ENCODE measurements at regions not wholly inside any gene's neighbourhood (a gene's known extent, or its start where the extent isn't known, plus 50 kb on each side); places are given as distances from the start of the nearest gene placed in this dataset.

DNA sequence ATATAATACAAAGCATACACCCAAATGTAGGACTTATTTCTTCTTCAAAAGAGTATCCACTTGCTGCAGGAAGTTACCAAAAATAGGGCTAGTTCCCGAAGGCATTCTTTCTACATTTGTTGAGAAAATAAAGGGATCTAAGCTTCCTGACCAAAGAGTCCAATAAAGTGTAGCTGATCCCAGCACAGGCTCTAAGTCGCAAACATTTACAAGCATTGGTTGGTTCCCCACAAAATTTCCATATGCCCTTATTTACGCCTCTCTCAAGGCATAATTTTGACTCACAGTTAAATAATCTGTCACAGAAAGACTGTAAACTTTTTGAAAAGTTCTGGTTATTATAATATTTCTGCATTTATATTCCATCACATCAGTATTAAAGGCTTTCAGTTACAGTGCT, 1520.1 kb upstream of the ZEB2 start:
- ChIA-PET POLR2A (no interaction called here), CTCF (no interaction called here)
- no peak overlapping the region for H3K4me3 ChIP-seq (ENCODE audit: control insufficient read depth in 1 of 7, extremely low read depth in 1 of 7, insufficient read depth in 4 of 7, low read depth in 2 of 7, low read length in 6 of 7)
- H3K4me1 ChIP-seq (ENCODE audit: control extremely low read depth in 1 of 4, control insufficient read depth in 4 of 4, insufficient read depth in 4 of 4, low read length in 3 of 4): no peaks in the 10 kb centered on the region
- WGBS (ENCODE audit: insufficient coverage): 57% methylated on average over 1 of the region's 3 CpGs
- no peaks in the 10 kb centered on the region for H3K36me3 ChIP-seq (ENCODE audit: control insufficient read depth in 4 of 4, insufficient read depth in 4 of 4, low read length in 3 of 4)
- H3K27ac ChIP-seq (ENCODE audit: insufficient read depth in 1 of 2, low read depth in 1 of 2, low read length in 2 of 2, poor library complexity in 1 of 2, severe bottlenecking in 2 of 2): no peak overlapping the region
- DNase-seq: no peak
- no peaks in the 10 kb centered on the region for H3K27me3 ChIP-seq (replicated peaks in 2 of 5; ENCODE audit: control insufficient read depth in 4 of 5, insufficient read depth in 5 of 5, low read length in 4 of 5)
- no peaks in the 10 kb centered on the region for H3K9me3 ChIP-seq (ENCODE audit: control extremely low read depth in 1 of 5, control insufficient read depth in 4 of 5, insufficient read depth in 2 of 5, low read depth in 1 of 5, low read length in 4 of 5)

DNA sequence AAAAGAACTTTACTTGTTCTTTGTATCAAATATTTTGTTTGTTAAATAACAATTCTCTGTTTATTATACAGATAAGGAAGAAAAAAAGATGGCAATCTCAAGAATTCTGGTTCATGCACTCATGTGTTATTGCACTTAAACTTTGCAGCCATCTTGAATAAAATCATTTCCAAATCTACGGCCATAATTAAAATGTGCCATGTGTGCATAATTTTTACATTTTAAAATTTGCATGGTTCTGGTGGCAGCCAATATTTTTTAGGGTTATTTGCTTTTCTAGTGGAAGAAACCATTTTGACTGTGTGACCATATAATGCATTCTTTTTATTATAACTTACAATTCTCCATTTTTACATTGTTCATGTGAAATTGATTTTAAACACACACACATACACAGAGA, 1518.1 kb upstream of the ZEB2 start:
- no peak for DNase-seq
- Histone ChIP-seq H3K27ac (ENCODE audit: insufficient read depth in 1 of 2, low read depth in 1 of 2, low read length in 2 of 2, poor library complexity in 1 of 2, severe bottlenecking in 2 of 2) (no peak overlapping the region), H3K27me3 (replicated peaks in 2 of 5; ENCODE audit: control insufficient read depth in 4 of 5, insufficient read depth in 5 of 5, low read length in 4 of 5) (no peaks in the 10 kb centered on the region), H3K4me3 (ENCODE audit: control insufficient read depth in 1 of 7, extremely low read depth in 1 of 7, insufficient read depth in 4 of 7, low read depth in 2 of 7, low read length in 6 of 7) (no peak overlapping the region), H3K4me1 (ENCODE audit: control extremely low read depth in 1 of 4, control insufficient read depth in 4 of 4, insufficient read depth in 4 of 4, low read length in 3 of 4) (no peaks in the 10 kb centered on the region), H3K36me3 (ENCODE audit: control insufficient read depth in 4 of 4, insufficient read depth in 4 of 4, low read length in 3 of 4) (no peaks in the 10 kb centered on the region), H3K9me3 (ENCODE audit: control extremely low read depth in 1 of 5, control insufficient read depth in 4 of 5, insufficient read depth in 2 of 5, low read depth in 1 of 5, low read length in 4 of 5) (no peaks in the 10 kb centered on the region)
- ChIA-PET CTCF (no interaction called here), POLR2A (no interaction called here)
- no CpG with 5 or more reads among the region's 1 CpG for WGBS (ENCODE audit: insufficient coverage)

DNA sequence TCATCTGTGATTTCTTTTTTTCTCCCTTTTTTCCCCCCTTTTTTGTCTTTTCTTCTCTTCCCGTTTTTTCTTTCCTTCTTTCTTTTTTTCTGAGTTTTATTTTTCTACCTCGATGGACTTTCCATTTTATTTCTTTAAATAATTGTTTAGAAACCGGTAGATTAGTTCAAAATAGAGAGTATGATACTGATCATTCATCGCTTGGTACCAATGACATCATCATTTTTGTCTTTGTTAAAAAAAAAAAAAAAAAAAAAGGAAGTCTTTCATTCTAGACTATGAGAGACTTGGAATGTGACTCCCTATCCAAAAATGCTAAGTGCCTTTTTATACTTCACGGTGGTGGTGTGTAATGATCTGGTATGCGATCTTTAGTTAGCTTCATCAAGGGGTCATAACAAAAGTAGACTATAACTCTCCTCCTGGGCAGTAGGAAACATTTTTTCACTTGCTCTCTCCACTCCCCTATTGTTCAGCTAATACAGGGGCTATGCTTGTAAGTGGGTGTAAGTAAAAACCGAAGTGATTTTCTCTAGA, 1517.5 kb upstream of the ZEB2 start:
- H3K27me3 ChIP-seq (replicated peaks in 2 of 5; ENCODE audit: control insufficient read depth in 4 of 5, insufficient read depth in 5 of 5, low read length in 4 of 5): no peaks in the 10 kb centered on the region
- H3K4me1 ChIP-seq (ENCODE audit: control extremely low read depth in 1 of 4, control insufficient read depth in 4 of 4, insufficient read depth in 4 of 4, low read length in 3 of 4): no peaks in the 10 kb centered on the region
- no peaks in the 10 kb centered on the region for H3K36me3 ChIP-seq (ENCODE audit: control insufficient read depth in 4 of 4, insufficient read depth in 4 of 4, low read length in 3 of 4)
- no peak overlapping the region for H3K4me3 ChIP-seq (ENCODE audit: control insufficient read depth in 1 of 7, extremely low read depth in 1 of 7, insufficient read depth in 4 of 7, low read depth in 2 of 7, low read length in 6 of 7)
- no peak overlapping the region for H3K27ac ChIP-seq (ENCODE audit: insufficient read depth in 1 of 2, low read depth in 1 of 2, low read length in 2 of 2, poor library complexity in 1 of 2, severe bottlenecking in 2 of 2)
- DNase-seq: no peak
- WGBS (ENCODE audit: insufficient coverage): no CpG with 5 or more reads among the region's 7 CpGs
- ChIA-PET CTCF (no interaction called here), POLR2A (no interaction called here)
- H3K9me3 ChIP-seq (ENCODE audit: control extremely low read depth in 1 of 5, control insufficient read depth in 4 of 5, insufficient read depth in 2 of 5, low read depth in 1 of 5, low read length in 4 of 5): no peaks in the 10 kb centered on the region

DNA sequence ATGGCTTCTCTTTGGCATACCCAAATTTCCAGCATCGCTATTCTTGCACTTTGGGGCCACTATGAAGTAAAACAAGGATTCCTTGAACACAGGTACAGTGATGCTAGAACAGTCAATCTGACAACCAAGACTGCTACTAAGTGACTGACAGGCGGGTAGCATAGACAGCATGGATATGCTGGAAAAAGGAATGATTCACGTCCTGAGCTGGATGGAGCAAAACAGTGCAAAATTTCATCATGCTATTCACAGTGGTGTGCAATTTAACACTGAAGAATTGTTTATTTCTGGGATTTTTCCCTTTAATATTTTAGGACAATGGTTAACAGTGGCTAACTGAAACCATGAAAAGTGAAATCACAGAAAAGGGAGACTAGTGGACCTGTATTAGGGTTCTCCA, 1511.2 kb upstream of the ZEB2 start:
- no peak overlapping the region for H3K27ac ChIP-seq (ENCODE audit: insufficient read depth in 1 of 2, low read depth in 1 of 2, low read length in 2 of 2, poor library complexity in 1 of 2, severe bottlenecking in 2 of 2)
- H3K4me1 ChIP-seq (ENCODE audit: control extremely low read depth in 1 of 4, control insufficient read depth in 4 of 4, insufficient read depth in 4 of 4, low read length in 3 of 4): no peaks in the 10 kb centered on the region
- 96% methylated on average over 3 of the region's 3 CpGs for WGBS (ENCODE audit: insufficient coverage)
- DNase-seq: no peak
- H3K27me3 ChIP-seq (replicated peaks in 2 of 5; ENCODE audit: control insufficient read depth in 4 of 5, insufficient read depth in 5 of 5, low read length in 4 of 5): no peaks in the 10 kb centered on the region
- H3K36me3 ChIP-seq (ENCODE audit: control insufficient read depth in 4 of 4, insufficient read depth in 4 of 4, low read length in 3 of 4): no peaks in the 10 kb centered on the region
- H3K4me3 ChIP-seq (ENCODE audit: control insufficient read depth in 1 of 7, extremely low read depth in 1 of 7, insufficient read depth in 4 of 7, low read depth in 2 of 7, low read length in 6 of 7): no peak overlapping the region
- H3K9me3 ChIP-seq (ENCODE audit: control extremely low read depth in 1 of 5, control insufficient read depth in 4 of 5, insufficient read depth in 2 of 5, low read depth in 1 of 5, low read length in 4 of 5): no peaks in the 10 kb centered on the region
- ChIA-PET CTCF (no interaction called here), POLR2A (no interaction called here)

DNA sequence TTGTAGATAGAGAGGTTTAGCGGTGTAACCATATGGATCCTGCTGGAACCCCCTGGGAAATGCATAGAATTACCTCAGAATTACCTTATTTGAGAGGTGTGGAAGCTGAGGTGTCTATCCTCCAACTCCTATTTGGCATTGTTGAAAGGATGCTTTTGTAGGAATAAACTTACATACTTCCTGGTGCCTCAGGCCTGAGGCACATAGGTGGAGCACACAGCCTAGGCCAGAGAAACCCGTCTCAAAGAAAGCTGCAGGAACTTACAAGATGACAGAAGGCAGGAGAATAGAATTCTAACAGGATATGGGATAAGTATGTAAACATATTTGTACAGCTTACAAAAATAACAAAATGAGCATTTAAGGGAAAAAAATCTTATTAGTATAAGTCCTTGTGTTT, 1507.2 kb upstream of the ZEB2 start:
- WGBS (ENCODE audit: insufficient coverage): 88% methylated on average over 1 of the region's 2 CpGs
- no peak overlapping the region for H3K27ac ChIP-seq (ENCODE audit: insufficient read depth in 1 of 2, low read depth in 1 of 2, low read length in 2 of 2, poor library complexity in 1 of 2, severe bottlenecking in 2 of 2)
- no peak for DNase-seq
- POLR2A ChIA-PET: no interaction called here
- CTCF ChIA-PET: no interaction called here
- no peaks in the 10 kb centered on the region for H3K36me3 ChIP-seq (ENCODE audit: control insufficient read depth in 4 of 4, insufficient read depth in 4 of 4, low read length in 3 of 4)
- H3K27me3 ChIP-seq (replicated peaks in 2 of 5; ENCODE audit: control insufficient read depth in 4 of 5, insufficient read depth in 5 of 5, low read length in 4 of 5): no peaks in the 10 kb centered on the region
- no peaks in the 10 kb centered on the region for H3K9me3 ChIP-seq (ENCODE audit: control extremely low read depth in 1 of 5, control insufficient read depth in 4 of 5, insufficient read depth in 2 of 5, low read depth in 1 of 5, low read length in 4 of 5)
- H3K4me1 ChIP-seq (ENCODE audit: control extremely low read depth in 1 of 4, control insufficient read depth in 4 of 4, insufficient read depth in 4 of 4, low read length in 3 of 4): no peaks in the 10 kb centered on the region
- H3K4me3 ChIP-seq (ENCODE audit: control insufficient read depth in 1 of 7, extremely low read depth in 1 of 7, insufficient read depth in 4 of 7, low read depth in 2 of 7, low read length in 6 of 7): no peak overlapping the region

DNA sequence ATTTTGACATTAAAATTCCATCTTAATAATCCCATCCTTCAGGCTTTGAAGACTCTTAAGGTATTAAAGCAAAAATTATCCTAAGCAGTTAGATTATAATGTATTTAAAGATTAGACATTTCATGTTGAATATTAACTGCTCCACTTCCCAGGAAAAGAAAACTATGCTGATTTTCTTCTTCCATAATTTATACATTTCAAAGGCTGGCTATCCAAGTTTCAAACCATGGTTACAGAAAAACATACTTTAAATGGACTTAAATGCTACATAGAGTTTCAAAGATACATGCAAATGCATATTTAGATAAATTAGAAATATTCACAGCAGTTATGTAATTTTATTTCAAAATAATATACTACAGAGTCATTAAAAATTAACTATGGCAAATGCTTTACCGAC, 1505.6 kb upstream of the ZEB2 start:
- no peak for DNase-seq
- H3K4me3 ChIP-seq (ENCODE audit: control insufficient read depth in 1 of 7, extremely low read depth in 1 of 7, insufficient read depth in 4 of 7, low read depth in 2 of 7, low read length in 6 of 7): no peak overlapping the region
- no peaks in the 10 kb centered on the region for H3K9me3 ChIP-seq (ENCODE audit: control extremely low read depth in 1 of 5, control insufficient read depth in 4 of 5, insufficient read depth in 2 of 5, low read depth in 1 of 5, low read length in 4 of 5)
- H3K4me1 ChIP-seq (ENCODE audit: control extremely low read depth in 1 of 4, control insufficient read depth in 4 of 4, insufficient read depth in 4 of 4, low read length in 3 of 4): no peaks in the 10 kb centered on the region
- H3K36me3 ChIP-seq (ENCODE audit: control insufficient read depth in 4 of 4, insufficient read depth in 4 of 4, low read length in 3 of 4): no peaks in the 10 kb centered on the region
- CTCF ChIA-PET: no interaction called here
- H3K27me3 ChIP-seq (replicated peaks in 2 of 5; ENCODE audit: control insufficient read depth in 4 of 5, insufficient read depth in 5 of 5, low read length in 4 of 5): no peaks in the 10 kb centered on the region
- H3K27ac ChIP-seq (ENCODE audit: insufficient read depth in 1 of 2, low read depth in 1 of 2, low read length in 2 of 2, poor library complexity in 1 of 2, severe bottlenecking in 2 of 2): no peak overlapping the region
- WGBS (ENCODE audit: insufficient coverage): no CpG with 5 or more reads among the region's 1 CpG
- POLR2A ChIA-PET: no interaction called here

DNA sequence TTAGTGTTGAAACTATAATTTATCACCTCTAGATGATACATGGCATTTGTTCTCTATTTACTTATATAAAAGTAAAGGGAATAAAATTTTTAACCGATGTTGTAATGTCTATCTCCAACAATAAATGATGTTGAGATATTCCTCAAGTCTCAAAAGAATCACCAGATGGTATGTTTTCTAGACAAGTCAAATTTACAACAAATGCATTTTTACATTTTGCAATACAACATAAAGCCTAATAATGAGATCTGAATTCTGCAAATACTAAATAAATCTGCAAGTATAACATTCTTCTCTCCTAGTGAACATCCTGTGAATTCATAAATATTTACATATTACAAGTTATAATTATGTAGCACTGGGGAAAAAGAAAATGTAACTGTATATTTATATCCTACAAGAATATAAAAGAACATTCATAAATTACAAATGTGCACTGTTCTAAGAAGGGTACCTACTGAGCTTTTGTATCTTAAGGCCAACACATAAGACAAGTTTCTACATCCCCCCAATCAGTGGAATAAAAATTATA, 1504.4 kb upstream of the ZEB2 start:
- no peaks in the 10 kb centered on the region for H3K27me3 ChIP-seq (replicated peaks in 2 of 5; ENCODE audit: control insufficient read depth in 4 of 5, insufficient read depth in 5 of 5, low read length in 4 of 5)
- DNase-seq: no peak
- no peak overlapping the region for H3K27ac ChIP-seq (ENCODE audit: insufficient read depth in 1 of 2, low read depth in 1 of 2, low read length in 2 of 2, poor library complexity in 1 of 2, severe bottlenecking in 2 of 2)
- ChIA-PET CTCF (no interaction called here), POLR2A (no interaction called here)
- no peaks in the 10 kb centered on the region for H3K36me3 ChIP-seq (ENCODE audit: control insufficient read depth in 4 of 4, insufficient read depth in 4 of 4, low read length in 3 of 4)
- no CpG with 5 or more reads among the region's 1 CpG for WGBS (ENCODE audit: insufficient coverage)
- H3K9me3 ChIP-seq (ENCODE audit: control extremely low read depth in 1 of 5, control insufficient read depth in 4 of 5, insufficient read depth in 2 of 5, low read depth in 1 of 5, low read length in 4 of 5): no peaks in the 10 kb centered on the region
- no peak overlapping the region for H3K4me3 ChIP-seq (ENCODE audit: control insufficient read depth in 1 of 7, extremely low read depth in 1 of 7, insufficient read depth in 4 of 7, low read depth in 2 of 7, low read length in 6 of 7)
- H3K4me1 ChIP-seq (ENCODE audit: control extremely low read depth in 1 of 4, control insufficient read depth in 4 of 4, insufficient read depth in 4 of 4, low read length in 3 of 4): no peaks in the 10 kb centered on the region

All from common myeloid progenitor, CD34-positive (primary cell).